Lower leg skin (tissue), 3 donors: ENCODE measurements at regions not wholly inside any gene's neighbourhood (a gene's known extent, or its start where the extent isn't known, plus 50 kb on each side); places are given as distances from the start of the nearest gene placed in this dataset.

ENCODE experiments used
- POLR2A ChIP-seq, 2 donors: fragments of 450-650 bp; IDR thresholded peaks; one replicate each; pipeline ENCODE4 v1.6.1; 2016 to 2017; ENCODE audit warnings: antibody characterized with exemption in 2 of 2, mild to moderate bottlenecking in 1 of 2, moderate library complexity in 1 of 2
- TF ChIP-seq, protein P1 (sequence below), 3 donors: fragments of 450-650 bp; IDR thresholded peaks; one replicate each; pipeline ENCODE4 v1.5.1; 2016; ENCODE audit warnings: antibody characterized with exemption in 3 of 3, mild to moderate bottlenecking in 3 of 3, moderate library complexity in 2 of 3

DNA sequence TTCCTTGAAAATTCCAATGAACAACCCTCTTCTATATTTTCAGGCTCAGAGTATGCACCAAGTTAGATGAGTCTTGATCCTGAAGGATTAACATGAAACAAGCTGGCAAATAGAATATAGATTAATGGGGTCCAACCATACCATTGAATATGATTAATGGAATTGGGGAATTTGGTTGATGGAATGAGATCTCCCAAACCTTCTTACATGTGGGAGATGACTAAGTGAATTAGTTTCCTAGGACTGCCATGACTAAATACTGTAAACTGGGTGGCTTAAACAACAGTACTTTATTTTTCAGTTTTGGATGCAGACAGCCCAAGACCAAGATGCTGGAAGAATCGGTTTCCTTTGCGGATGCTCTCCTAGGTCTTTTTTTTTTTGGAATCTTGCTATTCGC lies 347.0 kb downstream of the QKI start:
- TF ChIP-seq, protein P1, sequence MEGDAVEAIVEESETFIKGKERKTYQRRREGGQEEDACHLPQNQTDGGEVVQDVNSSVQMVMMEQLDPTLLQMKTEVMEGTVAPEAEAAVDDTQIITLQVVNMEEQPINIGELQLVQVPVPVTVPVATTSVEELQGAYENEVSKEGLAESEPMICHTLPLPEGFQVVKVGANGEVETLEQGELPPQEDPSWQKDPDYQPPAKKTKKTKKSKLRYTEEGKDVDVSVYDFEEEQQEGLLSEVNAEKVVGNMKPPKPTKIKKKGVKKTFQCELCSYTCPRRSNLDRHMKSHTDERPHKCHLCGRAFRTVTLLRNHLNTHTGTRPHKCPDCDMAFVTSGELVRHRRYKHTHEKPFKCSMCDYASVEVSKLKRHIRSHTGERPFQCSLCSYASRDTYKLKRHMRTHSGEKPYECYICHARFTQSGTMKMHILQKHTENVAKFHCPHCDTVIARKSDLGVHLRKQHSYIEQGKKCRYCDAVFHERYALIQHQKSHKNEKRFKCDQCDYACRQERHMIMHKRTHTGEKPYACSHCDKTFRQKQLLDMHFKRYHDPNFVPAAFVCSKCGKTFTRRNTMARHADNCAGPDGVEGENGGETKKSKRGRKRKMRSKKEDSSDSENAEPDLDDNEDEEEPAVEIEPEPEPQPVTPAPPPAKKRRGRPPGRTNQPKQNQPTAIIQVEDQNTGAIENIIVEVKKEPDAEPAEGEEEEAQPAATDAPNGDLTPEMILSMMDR (IDR thresholded peaks at IDR 0.05): no peak
- TF ChIP-seq POLR2A (IDR thresholded peaks at IDR 0.05): no peak
